ENCODE measurements at regions not wholly inside any gene's neighbourhood (a gene's known extent, or its start where the extent isn't known, plus 50 kb on each side); places are given as distances from the start of the nearest gene placed in this dataset.
A peak's percentile ranks its signal among the peaks of the same experiment; 100 is the strongest.

- TF ChIP-seq, protein P1, sequence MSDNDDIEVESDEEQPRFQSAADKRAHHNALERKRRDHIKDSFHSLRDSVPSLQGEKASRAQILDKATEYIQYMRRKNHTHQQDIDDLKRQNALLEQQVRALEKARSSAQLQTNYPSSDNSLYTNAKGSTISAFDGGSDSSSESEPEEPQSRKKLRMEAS (CRISPR knock-in tag; IDR thresholded peaks at IDR 0.05) = no peak
Observed at GRCh38 chr7:18257711-18258110, 230.1 kb upstream of the PRPS1L1 start (continued).

DNA sequence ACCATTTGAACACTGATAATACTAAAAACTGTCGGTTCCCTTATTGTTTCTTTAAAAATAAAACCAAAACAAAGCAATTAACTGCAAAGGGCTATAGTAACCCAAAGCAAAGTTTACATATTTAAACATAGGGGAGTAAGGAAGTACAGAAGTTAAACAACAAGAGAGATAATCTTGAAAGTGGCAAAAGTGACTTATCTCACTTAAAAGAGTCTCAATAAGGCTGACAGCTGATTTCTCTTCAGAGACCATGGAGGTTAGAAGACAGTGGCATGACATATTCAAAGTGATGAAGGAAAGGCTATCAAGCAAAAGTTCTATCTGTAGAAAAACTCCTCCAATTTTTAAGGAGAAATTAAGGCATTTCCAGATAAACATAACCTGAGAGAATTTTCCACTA lies 233.5 kb upstream of the HDAC9 start:
- H3K36me3 Mint-ChIP-seq = peaks cover 8% of the 10 kb centered on the region
- H3K4me1 Mint-ChIP-seq = no peaks in the 10 kb centered on the region
- peaks cover 21% of the 10 kb centered on the region for H3K9me3 Mint-ChIP-seq
- no peak overlapping the region for H3K27ac Mint-ChIP-seq
- H3K4me3 Mint-ChIP-seq = no peak overlapping the region
- ChIA-PET CTCF (no interaction called here), POLR2A (no interaction called here)
- no peak for DNase-seq (ENCODE audit: low spot score)
- no peaks in the 10 kb centered on the region for H3K27me3 Mint-ChIP-seq (ENCODE audit: low read depth)
- ATAC-seq = no peak
- TF ChIP-seq ZNF317 (CRISPR knock-in tag; IDR thresholded peaks at IDR 0.05; ENCODE audit: borderline replicate concordance, low read depth) (peak; percentile 99), ZNF232 (CRISPR knock-in tag; IDR thresholded peaks at IDR 0.05) (no peak)

- Mint-ChIP-seq H3K27me3 (ENCODE audit: low read depth) (no peaks in the 10 kb centered on the region), H3K27ac (no peak overlapping the region), H3K9me3 (peaks cover 21% of the 10 kb centered on the region), H3K4me1 (no peaks in the 10 kb centered on the region), H3K4me3 (no peak overlapping the region), H3K36me3 (peaks cover 8% of the 10 kb centered on the region)
- ChIA-PET POLR2A (no interaction called here), CTCF (no interaction called here)
- DNase-seq (ENCODE audit: low spot score) = no peak
- TF ChIP-seq ZNF138 (CRISPR knock-in tag; conservative IDR thresholded peaks at IDR 0.05) = no peak
- TF ChIP-seq RELA (CRISPR knock-in tag; IDR thresholded peaks at IDR 0.05; ENCODE audit: borderline replicate concordance) = no peak
- no peak for TF ChIP-seq SP1 (CRISPR knock-in tag; conservative IDR thresholded peaks at IDR 0.05)
- TF ChIP-seq ZNF281 (CRISPR knock-in tag; IDR thresholded peaks at IDR 0.05) = no peak
- TF ChIP-seq, protein P2, sequence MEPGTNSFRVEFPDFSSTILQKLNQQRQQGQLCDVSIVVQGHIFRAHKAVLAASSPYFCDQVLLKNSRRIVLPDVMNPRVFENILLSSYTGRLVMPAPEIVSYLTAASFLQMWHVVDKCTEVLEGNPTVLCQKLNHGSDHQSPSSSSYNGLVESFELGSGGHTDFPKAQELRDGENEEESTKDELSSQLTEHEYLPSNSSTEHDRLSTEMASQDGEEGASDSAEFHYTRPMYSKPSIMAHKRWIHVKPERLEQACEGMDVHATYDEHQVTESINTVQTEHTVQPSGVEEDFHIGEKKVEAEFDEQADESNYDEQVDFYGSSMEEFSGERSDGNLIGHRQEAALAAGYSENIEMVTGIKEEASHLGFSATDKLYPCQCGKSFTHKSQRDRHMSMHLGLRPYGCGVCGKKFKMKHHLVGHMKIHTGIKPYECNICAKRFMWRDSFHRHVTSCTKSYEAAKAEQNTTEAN (CRISPR knock-in tag; IDR thresholded peaks at IDR 0.05) = no peak
- no peak for TF ChIP-seq GABPB1 (CRISPR knock-in tag; IDR thresholded peaks at IDR 0.05)
- TF ChIP-seq E2F5 (CRISPR knock-in tag; IDR thresholded peaks at IDR 0.05) = no peak
- ATAC-seq = no peak
Observed at GRCh38 chr7:18265611-18266281, 229.8 kb upstream of the HDAC9 start.

DNA sequence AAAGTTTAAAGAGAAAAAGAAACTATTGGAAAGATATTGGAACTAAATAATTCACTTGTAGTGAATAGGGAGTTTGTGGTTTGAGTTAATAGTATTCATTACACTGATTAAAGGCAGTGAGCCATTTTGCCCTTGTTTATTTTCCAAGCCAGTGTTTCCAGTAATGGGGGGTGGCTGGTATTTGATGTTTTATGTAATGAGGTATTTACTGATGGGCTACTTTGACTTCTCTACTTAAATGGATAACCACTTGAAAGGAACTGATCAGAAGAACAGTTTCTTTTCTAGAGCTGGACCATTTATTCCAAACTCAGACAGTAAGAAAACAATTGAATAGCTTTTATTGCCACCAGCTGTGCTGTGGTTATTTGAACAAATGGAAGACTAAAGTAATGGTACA lies 227.0 kb upstream of the HDAC9 start:
- CTCF ChIA-PET = no interaction called here

More for the DNA sequence above, 227.0 kb upstream of the HDAC9 start:
- Mint-ChIP-seq H3K4me1 (no peaks in the 10 kb centered on the region), H3K27me3 (ENCODE audit: low read depth) (no peaks in the 10 kb centered on the region), H3K9me3 (no peaks in the 10 kb centered on the region), H3K27ac (no peak overlapping the region), H3K4me3 (no peak overlapping the region), H3K36me3 (no peaks in the 10 kb centered on the region)
- TF ChIP-seq ZNF423 (CRISPR knock-in tag; IDR thresholded peaks at IDR 0.05) = no peak
- TF ChIP-seq ZNF396 (CRISPR knock-in tag; IDR thresholded peaks at IDR 0.05; ENCODE audit: borderline replicate concordance) = no peak
- no peak for TF ChIP-seq ZNF425 (CRISPR knock-in tag; conservative IDR thresholded peaks at IDR 0.05)
- TF ChIP-seq ATF6 (CRISPR knock-in tag; IDR thresholded peaks at IDR 0.05) = no peak
- POLR2A ChIA-PET = no interaction called here
- DNase-seq (ENCODE audit: low spot score) (no peak), ATAC-seq (no peak)
